IPS DF 4.7 (cell line): ENCODE measurements at regions not wholly inside any gene's neighbourhood (a gene's known extent, or its start where the extent isn't known, plus 50 kb on each side); places are given as distances from the start of the nearest gene placed in this dataset.

Source experiments
- DNase-seq: peaks from one replicate; pipeline ENCODE4 v3.0.0-alpha.2; 2013; ENCODE audit warnings: low spot score; ENCODE audit errors: extremely low read depth

DNA sequence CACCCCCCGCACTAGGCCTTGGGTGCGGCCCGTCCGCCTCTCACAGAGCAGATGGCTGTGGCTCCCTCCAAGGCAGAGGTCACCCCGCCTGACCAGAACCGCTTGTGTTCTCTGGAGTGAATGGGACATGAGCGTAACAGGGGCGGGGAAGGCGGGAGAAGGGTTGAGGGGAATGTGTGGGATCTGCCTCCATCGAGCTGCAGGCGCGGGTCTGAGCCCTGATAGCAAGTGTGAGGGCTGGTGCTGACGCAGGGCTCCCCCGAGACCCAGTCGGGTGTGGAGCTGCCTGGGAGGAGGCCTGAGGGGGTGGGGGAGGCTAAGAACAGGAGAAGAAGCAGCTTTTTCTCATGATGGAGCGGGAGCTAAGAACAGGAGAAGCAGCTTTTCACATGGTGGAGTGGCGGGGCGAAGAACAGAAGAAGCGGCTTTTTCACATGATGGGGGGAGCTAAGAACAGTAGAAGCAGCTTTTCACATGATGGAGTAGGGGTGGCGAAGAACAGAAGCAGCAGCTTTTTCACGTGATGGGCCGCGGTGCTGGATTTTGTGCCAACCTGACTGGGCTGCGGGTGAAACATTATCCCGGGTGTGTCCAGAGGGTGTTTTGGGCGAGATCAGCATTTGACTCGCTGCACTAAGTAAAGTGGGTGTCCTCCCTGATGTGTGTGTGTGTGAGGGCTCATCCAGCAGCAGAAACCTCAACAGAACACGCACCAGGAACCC is 169.3 kb downstream of the TTLL2 start:
- DNase-seq = no peak

DNA sequence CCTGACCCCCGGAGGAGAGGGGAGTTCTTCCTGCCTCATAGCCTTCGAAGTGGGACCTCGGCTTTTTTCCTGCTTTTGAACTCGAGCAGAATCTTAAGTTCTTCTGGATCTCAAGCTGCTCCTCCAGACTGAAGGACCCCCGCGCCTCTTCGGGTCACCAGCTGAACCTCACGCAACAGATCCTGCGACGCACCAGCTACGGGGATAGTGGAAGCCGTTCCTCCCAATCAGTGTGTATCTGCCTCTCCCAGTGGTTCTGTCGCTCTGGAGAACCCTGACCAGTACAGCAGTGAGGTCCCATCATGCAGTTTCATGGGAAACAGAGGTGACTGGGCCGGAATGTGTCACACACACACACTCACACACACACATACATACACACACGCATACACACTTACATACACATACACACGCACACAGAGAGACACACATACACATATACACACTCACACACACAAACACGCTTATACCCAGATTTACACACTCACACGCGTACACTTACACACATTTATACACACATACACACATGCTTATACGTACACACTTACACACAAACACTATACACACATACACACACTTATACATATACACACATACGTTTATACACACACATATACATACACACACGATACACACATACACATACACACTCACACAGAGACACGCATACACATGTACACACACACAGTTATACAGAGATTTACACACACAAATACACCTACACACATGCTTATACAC is 170.0 kb downstream of the TTLL2 start:
- DNase-seq = no peak

DNA sequence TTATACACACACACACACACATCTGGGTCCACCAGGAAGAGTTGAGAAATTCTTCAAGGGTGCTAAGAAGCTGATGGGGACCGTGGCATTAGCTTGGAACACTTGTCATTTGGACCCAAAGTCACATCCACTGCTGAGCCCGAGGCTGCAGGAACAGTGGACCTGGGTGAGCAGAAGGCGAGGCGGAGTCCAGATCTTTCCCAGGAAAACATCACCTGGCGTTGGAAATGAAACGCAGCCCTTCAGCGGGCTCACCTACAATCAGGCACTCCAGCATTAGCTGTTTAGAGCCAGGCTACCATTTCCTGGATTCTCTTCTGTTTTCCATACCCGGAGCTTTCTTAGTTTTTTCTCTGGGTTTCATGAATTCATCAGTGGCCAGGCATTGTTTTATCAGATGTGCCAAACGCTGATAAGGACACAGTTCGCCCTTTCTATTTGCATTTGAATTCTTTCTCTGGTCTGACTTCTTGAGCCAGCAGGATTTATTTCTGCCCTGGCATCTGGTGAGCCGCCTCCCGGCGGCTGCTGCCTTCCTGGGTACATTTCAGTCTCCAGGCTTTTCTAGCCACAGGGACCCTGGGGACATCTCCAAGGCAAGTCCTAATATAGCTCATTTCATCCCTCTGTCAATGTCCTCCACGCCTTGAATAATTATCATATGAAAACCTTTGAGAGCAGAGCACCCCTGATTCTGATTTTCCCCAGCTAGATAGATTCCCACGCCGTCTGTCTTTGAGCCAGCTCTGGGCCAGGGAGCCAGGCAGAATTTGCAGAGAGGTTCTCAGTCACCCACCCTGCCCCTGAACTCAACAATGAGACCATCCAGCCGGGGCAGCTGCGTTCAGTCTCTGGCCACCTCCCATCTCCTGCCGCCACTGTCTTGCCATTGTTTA is 170.9 kb downstream of the TTLL2 start:
- no peak for DNase-seq

DNA sequence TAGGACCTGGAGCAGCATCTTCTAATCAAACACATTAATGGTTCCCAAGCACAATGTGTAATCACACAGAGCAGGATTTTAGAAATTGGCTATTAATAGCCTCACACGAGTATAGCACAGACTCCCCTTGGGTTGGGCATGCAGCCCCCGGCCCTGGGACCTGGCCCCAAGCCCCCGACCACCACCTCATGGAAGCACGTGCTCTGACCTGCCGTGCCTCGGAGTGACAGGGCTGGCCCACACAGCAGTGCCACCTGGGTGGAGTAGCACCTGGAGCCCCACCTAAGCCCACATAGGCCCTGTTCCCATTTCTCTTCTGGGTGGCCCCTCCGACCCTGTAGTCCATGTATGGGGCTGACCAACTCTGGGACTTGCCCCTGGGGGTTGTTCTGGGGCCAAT is 171.8 kb downstream of the TTLL2 start:
- DNase-seq = no peak

DNA sequence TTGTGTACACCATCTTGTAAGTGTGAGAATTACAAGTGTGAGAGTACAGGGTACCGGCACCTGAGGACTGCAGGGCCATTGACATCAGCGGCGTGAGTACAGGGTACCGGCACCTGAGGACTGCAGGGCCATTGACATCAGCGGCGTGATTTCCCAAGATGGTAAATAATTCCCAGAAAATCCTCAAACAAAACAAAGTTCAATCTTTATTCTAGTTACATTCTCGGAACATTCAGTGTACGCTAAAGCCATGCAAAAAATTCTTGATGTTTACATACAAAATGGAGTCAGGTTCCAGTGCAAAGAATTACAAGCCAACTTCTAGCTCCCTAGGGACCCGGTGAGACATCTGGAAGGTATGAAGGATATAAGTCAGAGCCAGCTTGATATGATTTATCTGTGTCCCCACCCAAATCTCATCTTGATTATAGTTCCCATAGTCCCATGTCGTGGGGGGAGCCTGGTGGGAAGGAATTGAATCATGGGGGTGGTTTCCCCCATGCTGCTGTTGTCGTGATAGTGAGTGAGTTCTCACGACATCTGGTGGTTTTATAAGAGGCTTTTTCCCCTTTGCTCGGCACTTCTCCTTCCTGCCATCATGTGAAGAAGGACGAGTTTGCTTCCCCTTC is 172.7 kb downstream of the TTLL2 start:
- no peak for DNase-seq

DNA sequence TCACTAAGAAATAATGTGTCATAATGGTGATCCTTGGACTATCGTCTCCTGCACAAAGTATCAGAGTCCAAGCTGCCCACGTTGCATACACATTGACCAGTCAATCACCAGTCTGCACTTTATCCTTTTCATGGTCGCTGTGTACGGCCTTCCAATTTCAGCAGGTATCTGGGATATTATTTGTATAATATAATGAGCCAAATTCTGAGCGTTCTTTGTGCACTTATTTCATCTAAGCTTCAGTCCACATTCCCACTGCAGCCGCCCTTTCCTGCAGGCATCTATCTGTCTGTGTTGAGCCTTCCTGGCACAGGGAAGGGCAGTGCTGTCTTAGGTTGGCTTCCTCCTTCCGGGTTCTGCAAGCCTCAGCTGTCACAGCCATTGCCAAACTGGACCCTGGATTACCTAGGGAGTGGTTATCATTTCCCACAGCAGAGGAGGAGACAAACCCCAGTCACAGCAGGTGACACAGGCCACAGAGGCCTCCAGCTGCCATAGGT is 174.3 kb downstream of the TTLL2 start:
- DNase-seq = no peak

DNA sequence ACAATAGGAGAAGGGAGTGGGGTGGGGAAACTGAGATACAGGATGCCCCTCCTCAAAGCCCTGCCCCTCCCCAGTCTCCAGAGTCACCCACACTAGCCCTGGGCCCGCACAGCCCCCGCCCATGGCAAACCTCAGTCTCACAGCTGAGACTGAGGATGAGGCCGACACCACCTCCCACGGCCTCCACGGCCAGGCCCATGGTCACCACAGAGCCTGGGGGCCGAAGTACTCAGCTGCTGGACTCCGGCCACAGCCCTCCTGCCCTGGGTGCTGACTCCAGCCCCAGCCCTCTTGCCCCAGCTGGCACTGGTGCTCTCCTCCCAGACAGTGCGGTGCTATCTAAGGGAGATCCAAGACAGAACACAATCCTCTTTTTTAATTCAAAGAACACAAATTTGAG is 176.1 kb downstream of the TTLL2 start:
- DNase-seq = no peak

DNA sequence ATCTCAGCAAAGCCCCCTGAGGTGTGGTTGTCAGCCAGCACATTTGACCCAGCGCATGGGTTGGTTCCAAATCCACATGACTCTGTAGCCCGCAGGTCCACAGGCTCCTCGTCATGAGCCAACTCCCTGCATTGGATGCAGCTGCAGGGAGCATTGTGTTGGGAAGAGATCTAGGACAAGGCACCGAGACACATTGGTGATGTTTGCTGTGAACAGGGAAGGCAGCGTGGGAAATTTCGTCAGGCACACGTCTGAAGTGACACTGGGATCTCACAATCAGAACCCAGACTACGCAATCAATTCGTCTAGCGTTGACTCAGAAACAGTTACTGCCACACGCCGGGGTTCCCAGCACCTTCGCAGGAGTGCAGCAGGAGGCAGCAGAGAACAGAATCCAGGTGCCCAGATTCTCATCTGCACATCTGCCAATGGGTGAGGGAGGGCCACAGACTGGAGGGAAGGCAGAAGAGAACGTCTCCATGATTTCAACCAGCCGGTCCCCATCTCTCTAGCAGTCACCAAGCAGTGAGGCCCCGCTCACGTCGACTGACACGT is 177.0 kb downstream of the TTLL2 start:
- no peak for DNase-seq

DNA sequence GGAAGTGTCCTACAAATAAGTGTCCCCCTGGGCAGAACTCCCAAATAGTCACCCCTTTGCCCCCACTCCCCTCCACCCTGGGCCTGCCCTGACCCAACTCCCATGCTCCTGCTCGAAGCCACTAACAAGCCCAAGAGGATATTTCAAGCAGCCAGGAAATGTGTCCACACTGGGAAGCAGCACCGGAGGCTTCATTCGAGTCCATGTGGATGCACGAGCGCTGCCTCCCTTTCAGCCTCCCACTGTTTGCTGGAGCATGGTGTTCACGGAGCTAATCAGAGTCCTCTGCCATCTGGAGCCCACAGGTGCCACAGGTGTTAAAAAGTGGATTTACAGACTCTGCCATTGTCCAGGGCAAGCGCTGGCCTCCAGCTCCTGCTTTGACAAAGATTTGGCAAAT is 177.6 kb downstream of the TTLL2 start:
- DNase-seq = no peak

DNA sequence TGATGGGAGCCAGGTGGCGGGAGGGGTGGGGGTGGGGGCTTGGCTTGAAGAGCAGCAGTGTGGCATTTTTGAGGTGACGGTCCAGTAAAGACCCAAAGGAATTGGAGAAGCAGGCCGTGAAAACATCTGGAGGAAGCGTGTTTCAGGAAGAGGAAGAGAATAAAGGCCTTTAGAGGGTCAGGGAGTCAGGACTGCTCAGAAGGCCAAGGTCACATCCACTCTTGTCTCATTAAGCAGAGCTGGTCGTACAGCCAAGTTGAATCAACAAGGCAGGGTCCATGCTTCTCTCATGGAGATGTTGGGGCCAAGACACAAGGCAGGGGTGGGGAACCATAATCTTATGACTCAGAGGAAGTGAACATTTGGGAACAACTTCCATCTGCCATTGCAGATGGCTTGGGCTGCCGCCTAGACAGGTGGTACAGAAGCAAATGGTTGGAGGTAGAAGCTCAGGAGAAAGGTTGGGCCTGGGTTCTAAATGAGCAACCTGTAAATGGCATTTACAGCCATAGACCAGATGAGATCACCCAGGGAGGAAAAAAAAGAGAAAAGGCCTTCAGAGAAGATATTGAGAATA is 179.6 kb downstream of the TTLL2 start:
- no peak for DNase-seq

DNA sequence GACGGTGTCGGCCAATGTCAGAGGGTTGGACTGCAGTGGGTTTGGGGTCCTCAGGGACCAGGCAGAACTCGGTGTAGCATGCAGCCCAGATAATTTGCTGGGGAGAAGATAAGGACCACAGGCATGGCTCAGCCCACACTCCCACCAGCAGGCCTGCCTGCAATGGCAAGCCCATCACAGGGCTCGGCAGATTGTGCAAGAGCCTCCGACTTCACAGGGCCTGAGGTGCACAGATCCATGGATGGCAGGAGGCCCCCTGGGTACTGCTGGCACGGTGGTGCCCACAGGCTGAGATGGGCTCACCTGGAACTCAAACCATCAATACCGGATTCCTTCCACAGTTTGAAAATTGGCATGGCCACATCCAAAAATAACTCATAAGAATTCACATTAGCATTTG is 180.3 kb downstream of the TTLL2 start:
- DNase-seq = no peak

DNA sequence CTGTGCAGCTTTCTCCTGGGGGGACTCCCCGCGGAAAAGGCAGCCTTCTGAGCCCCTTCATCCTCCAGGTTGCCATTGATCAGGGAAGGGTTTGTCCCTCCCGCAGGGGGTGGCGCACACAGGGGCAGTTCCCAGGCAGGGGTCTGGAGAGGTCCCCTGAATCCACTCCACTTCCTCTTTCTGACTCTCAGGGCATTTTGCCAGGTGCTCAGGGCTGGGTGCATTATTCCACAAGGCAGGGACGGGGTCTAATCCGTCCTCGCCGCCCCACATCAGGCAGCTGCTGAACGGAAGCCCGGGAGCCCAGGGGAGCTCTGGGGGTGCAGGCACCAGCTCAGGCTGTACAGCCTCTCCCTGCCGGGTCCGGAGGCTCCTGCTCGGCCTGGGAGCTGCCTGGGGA is 180.9 kb downstream of the TTLL2 start:
- DNase-seq = no peak

DNA sequence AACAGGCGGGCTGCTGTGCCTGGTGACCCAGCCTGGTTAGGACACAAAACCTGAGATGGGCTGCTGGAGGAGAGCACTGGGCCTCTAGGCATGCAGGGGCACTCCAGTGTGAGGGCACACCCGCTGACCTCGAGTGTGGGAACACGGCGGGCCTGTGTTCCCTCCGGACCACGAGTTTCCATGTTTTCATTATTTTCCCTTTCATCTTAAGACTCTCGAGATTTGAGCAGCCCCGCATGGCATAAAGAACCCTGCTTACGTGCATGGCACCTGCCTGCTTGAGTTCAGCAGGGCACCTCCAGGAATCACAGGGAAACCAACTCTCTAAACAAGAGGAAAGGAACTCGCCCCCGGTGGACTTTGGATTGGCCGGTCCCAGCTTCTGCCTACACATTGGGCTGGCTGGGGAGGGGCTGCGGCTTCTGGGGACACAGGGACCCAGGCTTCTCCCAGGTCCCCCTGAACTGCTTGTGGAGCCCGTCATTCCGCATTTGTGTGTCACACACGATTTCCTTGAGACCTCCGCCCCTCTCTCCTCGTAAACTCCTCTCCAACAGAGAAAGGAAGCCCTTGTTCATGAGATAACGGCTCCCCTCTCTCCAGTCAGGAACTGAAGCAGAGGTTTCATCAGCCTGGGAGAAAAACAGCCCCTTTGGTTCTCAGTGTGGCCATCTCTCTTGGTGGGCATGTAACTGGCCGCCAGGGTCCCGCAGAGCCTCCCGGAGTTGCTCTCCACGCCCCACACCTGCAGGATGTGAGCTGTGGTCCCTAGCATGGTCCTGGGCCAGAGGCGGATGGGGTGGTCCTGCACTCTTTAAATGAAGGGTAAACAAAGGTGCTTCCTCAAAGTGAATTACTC is 181.8 kb downstream of the TTLL2 start:
- DNase-seq = no peak

DNA sequence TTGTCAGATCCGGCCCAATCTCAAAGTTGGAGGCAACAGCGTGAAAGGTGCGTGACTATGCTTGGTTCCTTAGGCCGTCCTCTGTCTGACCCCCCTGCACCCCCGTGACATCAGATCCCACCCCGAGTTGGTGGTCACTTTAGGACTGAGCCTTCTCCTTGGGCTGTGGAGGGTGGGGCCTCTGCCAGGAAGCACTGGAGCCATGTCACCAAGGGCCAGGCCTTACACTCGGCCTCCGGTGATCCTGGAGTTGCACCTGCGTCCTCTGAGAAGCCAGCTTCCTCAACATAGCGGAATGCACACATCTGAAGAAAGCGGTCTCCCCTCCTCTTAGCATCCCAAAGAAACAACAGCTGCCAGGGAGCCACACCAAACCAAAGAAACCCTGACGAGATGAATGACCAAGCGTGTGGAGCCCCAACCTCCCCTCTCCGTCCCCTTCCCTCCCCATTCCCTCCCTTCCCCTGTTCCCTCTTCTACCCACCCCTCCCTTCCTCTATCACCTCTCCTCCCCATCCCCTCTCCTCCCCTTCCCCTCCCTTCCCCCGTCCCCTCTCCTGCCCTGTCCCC is 182.6 kb downstream of the TTLL2 start:
- DNase-seq = no peak

DNA sequence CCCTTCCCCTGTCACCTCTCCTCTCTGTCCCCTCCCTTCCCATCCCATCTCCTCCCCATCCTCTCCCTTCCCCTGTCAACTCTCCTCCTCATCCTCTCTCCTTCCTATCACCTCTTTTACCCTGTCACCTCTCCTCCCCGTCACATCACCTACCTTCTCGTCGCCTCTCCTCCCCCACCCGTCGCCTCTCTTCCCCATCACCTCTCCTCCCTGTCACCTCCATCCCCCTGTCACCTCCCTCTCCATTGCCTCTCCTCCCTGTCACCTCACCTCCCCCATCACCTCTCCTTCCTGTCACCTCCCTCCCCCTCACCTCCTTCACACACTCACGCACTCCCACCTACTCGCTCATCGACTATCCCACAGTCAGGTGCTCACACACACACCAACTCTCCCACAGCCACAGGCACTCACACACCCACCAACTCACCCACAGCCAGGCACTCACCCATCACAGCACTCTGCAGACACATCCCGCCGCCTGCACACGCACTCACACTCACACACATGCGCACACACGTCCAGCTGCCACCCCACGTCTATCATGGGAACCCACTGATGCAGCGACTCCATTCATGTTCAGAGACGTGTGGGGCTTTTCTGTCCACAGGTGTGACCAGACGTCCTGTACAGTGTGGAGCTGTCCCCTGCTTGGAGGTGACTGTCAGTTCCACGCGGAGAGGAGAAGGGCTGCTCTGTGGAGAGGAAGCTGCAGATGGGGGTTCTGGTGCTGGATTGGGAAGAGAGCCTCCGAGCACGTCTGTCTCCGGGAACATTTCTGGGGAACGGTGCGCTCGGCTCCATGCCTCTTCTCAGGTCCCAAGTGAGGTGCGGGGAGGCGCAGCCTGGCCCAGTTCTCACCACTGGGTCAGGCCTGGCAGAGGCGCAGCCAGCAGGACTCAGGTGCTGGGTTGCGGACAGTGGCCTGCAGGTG is 184.3 kb downstream of the TTLL2 start:
- DNase-seq = no peak

DNA sequence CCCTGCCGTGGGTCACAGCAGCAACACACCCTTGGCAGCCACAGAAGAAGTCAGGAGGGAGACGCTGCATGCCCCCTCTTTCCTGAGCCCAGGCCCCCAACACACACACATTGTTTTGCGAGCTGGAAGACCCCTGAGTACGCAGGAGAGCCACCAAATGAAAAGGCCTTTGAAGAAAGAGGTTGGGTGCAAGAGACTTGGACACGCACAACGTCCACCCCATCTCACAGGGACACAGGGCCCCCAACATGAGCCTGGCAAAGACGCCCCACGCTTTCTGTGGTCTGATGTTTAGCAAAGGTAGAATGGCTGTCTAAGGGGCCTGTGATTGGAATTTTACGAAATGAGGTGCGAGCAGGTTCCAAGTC is 185.0 kb downstream of the TTLL2 start:
- no peak for DNase-seq

DNA sequence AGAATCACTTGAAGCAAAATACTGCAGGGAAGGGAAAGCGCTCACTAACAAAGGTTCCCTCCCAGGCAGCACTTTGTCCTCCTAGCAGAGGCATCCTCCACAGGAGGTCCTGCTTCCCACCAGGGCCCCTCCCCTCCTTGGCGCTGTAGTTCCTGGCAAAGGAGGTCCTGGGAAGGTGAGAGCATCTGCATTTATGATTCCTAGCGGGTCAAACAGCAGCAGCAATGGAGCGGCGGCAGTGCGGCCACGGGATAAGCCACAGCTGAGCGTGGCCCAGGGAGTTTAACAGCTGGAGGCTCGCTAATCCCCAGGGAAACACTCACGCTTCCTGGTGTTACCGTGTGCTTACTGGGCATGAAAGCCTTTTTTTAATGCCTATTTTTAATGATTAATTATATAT is 185.8 kb downstream of the TTLL2 start:
- DNase-seq = no peak

DNA sequence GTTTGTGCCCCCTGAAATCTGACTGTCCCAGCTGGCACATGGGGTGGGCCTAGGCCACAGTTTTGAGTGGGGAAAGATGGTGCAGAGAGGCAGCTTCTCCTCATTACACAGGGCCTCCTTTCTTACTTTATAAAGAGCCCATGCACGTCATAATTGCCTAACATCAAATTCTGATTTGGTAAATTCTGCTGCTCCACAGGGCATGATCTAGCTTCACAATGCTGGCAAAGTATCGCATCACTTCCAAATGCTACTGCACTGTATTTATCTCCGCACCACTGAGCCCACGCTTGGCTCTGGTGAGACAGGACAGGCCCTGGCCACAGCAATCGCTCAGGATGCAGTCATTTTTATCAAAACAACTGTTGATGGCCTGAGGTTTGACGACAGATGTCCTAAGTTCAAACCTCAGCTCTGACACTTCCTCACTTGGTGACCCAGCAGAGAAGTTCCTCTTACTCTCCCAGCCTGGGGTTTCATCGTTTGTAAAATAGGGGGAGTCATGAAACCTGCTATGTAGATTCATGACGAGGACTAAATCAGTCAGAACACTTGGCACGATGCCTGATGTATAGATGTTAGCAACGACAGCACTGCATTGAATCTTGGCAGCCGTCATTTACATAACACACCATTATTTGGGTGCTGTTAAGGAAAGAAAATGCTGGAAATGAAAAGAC is 187.9 kb downstream of the TTLL2 start:
- DNase-seq = no peak
